Astrocyte (in vitro differentiated cells and primary cell): ENCODE measurements at regions not wholly inside any gene's neighbourhood (a gene's known extent, or its start where the extent isn't known, plus 50 kb on each side); places are given as distances from the start of the nearest gene placed in this dataset.

Experiments used
- EZH2 ChIP-seq: IDR thresholded peaks from 2 replicates; pipeline ENCODE4 v1.6.1; 2012; ENCODE audit warnings: mild to moderate bottlenecking, low read length, inconsistent platforms; ENCODE audit not compliant: insufficient read depth
- TF ChIP-seq, protein P1 (sequence below): IDR thresholded peaks from 2 replicates; pipeline ENCODE4 v1.5.1; 2011; ENCODE audit warnings: low read depth, mild to moderate bottlenecking, inconsistent platforms, low read length, moderate library complexity; ENCODE audit not compliant: insufficient read depth

DNA sequence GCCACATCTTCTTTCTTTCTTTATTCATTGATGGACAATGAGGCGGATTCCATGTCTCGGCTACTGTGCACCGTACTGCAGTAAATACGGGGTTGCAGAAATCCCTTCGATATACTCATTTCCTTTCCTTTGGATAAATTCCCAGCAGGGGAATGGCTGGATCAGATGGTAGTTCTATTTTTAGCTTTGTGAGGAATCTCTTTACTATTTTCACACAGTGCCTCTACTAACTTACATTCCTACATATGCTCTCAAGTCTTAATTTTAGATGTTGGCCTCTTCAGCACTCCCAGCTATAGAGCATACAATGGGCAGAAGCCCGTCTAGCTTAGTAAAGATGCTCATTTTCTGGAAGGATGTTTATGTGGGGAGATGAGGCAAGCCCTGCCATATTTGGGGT is 317.4 kb downstream of the ASMT start:
- TF ChIP-seq, protein P1, sequence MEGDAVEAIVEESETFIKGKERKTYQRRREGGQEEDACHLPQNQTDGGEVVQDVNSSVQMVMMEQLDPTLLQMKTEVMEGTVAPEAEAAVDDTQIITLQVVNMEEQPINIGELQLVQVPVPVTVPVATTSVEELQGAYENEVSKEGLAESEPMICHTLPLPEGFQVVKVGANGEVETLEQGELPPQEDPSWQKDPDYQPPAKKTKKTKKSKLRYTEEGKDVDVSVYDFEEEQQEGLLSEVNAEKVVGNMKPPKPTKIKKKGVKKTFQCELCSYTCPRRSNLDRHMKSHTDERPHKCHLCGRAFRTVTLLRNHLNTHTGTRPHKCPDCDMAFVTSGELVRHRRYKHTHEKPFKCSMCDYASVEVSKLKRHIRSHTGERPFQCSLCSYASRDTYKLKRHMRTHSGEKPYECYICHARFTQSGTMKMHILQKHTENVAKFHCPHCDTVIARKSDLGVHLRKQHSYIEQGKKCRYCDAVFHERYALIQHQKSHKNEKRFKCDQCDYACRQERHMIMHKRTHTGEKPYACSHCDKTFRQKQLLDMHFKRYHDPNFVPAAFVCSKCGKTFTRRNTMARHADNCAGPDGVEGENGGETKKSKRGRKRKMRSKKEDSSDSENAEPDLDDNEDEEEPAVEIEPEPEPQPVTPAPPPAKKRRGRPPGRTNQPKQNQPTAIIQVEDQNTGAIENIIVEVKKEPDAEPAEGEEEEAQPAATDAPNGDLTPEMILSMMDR = no peak
- no peak for TF ChIP-seq EZH2
